Erythroblast (primary cell): ENCODE measurements at regions not wholly inside any gene's neighbourhood (a gene's known extent, or its start where the extent isn't known, plus 50 kb on each side); places are given as distances from the start of the nearest gene placed in this dataset.

Experiments used
- GATA1 ChIP-seq: IDR thresholded peaks from 2 replicates; pipeline ENCODE4 v1.6.1; 2011; ENCODE audit warnings: low read depth, mild to moderate bottlenecking, control low read depth, low read length, moderate library complexity
- POLR2A ChIP-seq: IDR thresholded peaks from 2 replicates; pipeline ENCODE4 v1.6.1; 2011; ENCODE audit warnings: mild to moderate bottlenecking, low read length

DNA sequence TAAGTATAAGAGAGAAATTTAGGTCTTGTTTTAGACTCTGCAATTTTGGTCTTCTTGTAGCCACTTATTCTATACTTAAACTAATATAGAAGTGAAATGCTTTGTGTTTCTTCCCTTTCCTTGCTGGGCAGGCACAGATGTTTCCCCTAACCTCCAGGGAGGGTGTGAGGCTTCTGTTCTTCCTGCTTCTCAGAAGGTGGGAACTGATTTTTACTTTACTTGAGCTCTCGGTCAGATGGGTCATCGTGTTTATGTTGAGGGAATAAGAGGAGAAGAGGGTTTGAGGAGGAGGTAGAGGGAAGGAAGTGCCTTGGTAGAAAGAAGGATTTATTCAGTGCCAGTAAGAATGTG is 92.5 kb upstream of the CXCR4 start:
- no peak for TF ChIP-seq POLR2A
- TF ChIP-seq GATA1 = no peak
